GM21390 (cell line): ENCODE measurements at regions not wholly inside any gene's neighbourhood (a gene's known extent, or its start where the extent isn't known, plus 50 kb on each side); places are given as distances from the start of the nearest gene placed in this dataset.
"Not testable (repeated sequence)": the region's sequence is repeated elsewhere in the genome, so short reads cannot be mapped to it uniquely, and the experiment has no call there.

Experiments used
- ATAC-seq: cut with Tn5 transposase; IDR thresholded peaks from one replicate; pipeline ENCODE4 v1.9.1; 2021; ENCODE audit not compliant: unreplicated experiment

GRCh38 chr6:11851387-11851786, 72.8 kb upstream of the ADTRP start:
- ATAC-seq, result no peak

- ATAC-seq, result no peak
These were observed 70.5 kb upstream of the ADTRP start for GRCh38 chr6:11848852-11849731.

GRCh38 chr6:11848346-11848651, 69.7 kb upstream of the ADTRP start:
- no peak for ATAC-seq

GRCh38 chr6:11847515-11848345, 69.1 kb upstream of the ADTRP start:
- no peak for ATAC-seq

GRCh38 chr6:11847068-11847467, 68.5 kb upstream of the ADTRP start:
- not testable (repeated sequence) for ATAC-seq

- ATAC-seq, result no peak
These were observed 67.3 kb upstream of the ADTRP start for GRCh38 chr6:11845664-11846577.

GRCh38 chr6:11842795-11843194, 64.2 kb upstream of the ADTRP start:
- ATAC-seq, result not testable (repeated sequence)

GRCh38 chr6:11835065-11835464, 56.5 kb upstream of the ADTRP start:
- ATAC-seq, result no peak

- peak; percentile 72 for ATAC-seq
These were observed 55.3 kb upstream of the ADTRP start for GRCh38 chr6:11833626-11834592.

GRCh38 chr6:11831653-11832052, 53.0 kb upstream of the ADTRP start:
- ATAC-seq, result no peak

GRCh38 chr6:11830520-11830919, 51.9 kb upstream of the ADTRP start:
- ATAC-seq, result no peak

- ATAC-seq, result no peak
These were observed 51.5 kb upstream of the ADTRP start for GRCh38 chr6:11830105-11830504.

- ATAC-seq, result no peak
These were observed 49.8 kb upstream of the ADTRP start for GRCh38 chr6:11828262-11828870.
